Activated T-cell treated with anti-CD3 and anti-CD28 coated beads, Interleukin-2, amount 50 U/mL, for 24 hours (primary cell): ENCODE measurements at regions not wholly inside any gene's neighbourhood (a gene's known extent, or its start where the extent isn't known, plus 50 kb on each side); places are given as distances from the start of the nearest gene placed in this dataset.
A peak's percentile ranks its signal among the peaks of the same experiment; 100 is the strongest.

Source experiments
- DNase-seq: peaks from one replicate; pipeline ENCODE4 v3.0.0-alpha.2; 2020
- H3K27ac Mint-ChIP-seq: 2 replicates; pipeline ENCODE4 v1.8.0; 2020; ENCODE audit warnings: mild to moderate bottlenecking, mixed read lengths
- H3K27me3 Mint-ChIP-seq: 2 replicates; pipeline ENCODE4 v1.8.0; 2020; ENCODE audit warnings: mixed read lengths
- H3K36me3 Mint-ChIP-seq: 2 replicates; pipeline ENCODE4 v1.8.0; 2020; ENCODE audit warnings: low read depth, mixed read lengths
- H3K4me1 Mint-ChIP-seq: 2 replicates; pipeline ENCODE4 v1.8.0; 2020; ENCODE audit warnings: low read depth, mixed read lengths
- H3K4me3 Mint-ChIP-seq: 2 replicates; pipeline ENCODE4 v1.8.0; 2020; ENCODE audit warnings: mild to moderate bottlenecking, moderate library complexity, mixed read lengths
- H3K9me3 Mint-ChIP-seq: 2 replicates; pipeline ENCODE4 v1.8.0; 2020; ENCODE audit warnings: mixed read lengths

GRCh38 chr15:56868170-56868569 is 50.3 kb upstream of the TCF12 start:
- Mint-ChIP-seq H3K9me3 (no peaks in the 10 kb centered on the region), H3K4me1 (no peaks in the 10 kb centered on the region), H3K27me3 (no peaks in the 10 kb centered on the region), H3K36me3 (no peaks in the 10 kb centered on the region), H3K4me3 (no peak overlapping the region), H3K27ac (no peak overlapping the region)
- DNase-seq = no peak

DNA sequence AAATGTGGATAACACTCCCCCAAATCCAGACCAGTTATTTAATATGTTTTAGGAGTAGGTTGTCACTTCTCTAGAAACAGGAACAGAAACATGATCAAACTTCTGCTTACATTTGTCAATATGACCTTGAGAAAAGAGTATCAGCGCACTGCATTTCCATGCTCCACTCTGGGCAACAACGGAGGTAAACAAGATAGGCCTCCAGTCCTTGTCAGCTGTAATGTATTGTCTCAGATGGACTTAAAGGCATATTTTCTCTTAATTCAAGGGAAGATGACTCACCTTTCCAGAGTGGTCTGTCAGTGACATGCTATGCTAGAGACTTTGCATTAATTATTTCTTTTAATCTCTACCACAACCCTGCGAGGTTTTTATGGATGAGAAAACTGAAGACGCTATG is 51.6 kb upstream of the TCF12 start:
- Mint-ChIP-seq H3K4me3 (no peak overlapping the region), H3K27ac (no peak overlapping the region)
- no peak for DNase-seq

DNA sequence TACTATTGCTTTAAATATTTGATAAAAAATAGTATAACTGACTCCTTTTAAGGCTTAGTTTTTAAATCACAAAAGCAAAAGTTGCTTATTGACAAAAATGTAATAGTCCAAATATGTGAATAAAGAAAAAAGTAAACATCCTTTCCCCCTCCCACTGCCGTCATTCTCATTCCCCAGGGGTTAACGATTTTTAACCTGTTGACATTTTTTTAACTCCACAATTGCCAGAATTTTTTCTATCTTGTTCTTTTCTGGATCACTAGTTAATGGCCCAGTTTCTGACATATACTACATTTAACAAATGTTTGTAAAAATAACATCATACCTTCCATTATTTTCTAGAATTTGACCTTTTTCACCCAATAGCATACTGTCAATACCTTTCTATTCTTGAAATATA is 60.6 kb upstream of the TCF12 start:
- no peak for DNase-seq
- no peaks in the 10 kb centered on the region for H3K36me3 Mint-ChIP-seq
- no peaks in the 10 kb centered on the region for H3K4me1 Mint-ChIP-seq
- no peaks in the 10 kb centered on the region for H3K9me3 Mint-ChIP-seq
- H3K27me3 Mint-ChIP-seq = no peaks in the 10 kb centered on the region
- H3K4me3 Mint-ChIP-seq = no peak overlapping the region
- H3K27ac Mint-ChIP-seq = no peak overlapping the region

More for the DNA sequence above, 51.6 kb upstream of the TCF12 start:
- H3K27me3 Mint-ChIP-seq = no peaks in the 10 kb centered on the region
- H3K9me3 Mint-ChIP-seq = no peaks in the 10 kb centered on the region
- no peaks in the 10 kb centered on the region for H3K4me1 Mint-ChIP-seq
- no peaks in the 10 kb centered on the region for H3K36me3 Mint-ChIP-seq

DNA sequence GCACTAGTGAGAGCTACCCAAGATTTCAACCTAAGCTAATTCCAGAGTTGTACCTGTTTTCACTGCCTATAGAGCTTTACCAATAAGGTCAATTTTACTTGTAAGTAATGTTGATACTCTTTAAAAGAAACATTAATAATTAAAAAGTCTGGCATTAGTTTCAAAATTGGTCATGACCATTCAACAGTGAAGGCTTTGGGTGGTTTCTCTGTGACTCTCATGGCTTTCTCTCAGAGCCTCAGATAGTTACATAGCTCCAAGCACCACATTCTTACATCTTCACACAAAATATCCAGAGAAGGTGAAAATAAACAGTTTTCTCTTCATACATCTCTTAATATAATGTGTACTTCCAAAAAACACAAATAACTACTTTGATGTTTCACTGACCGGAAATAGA is 61.5 kb upstream of the TCF12 start:
- no peaks in the 10 kb centered on the region for H3K9me3 Mint-ChIP-seq
- no peaks in the 10 kb centered on the region for H3K36me3 Mint-ChIP-seq
- DNase-seq = no peak
- no peaks in the 10 kb centered on the region for H3K4me1 Mint-ChIP-seq
- H3K27me3 Mint-ChIP-seq = no peaks in the 10 kb centered on the region
- no peak overlapping the region for H3K27ac Mint-ChIP-seq
- H3K4me3 Mint-ChIP-seq = no peak overlapping the region

DNA sequence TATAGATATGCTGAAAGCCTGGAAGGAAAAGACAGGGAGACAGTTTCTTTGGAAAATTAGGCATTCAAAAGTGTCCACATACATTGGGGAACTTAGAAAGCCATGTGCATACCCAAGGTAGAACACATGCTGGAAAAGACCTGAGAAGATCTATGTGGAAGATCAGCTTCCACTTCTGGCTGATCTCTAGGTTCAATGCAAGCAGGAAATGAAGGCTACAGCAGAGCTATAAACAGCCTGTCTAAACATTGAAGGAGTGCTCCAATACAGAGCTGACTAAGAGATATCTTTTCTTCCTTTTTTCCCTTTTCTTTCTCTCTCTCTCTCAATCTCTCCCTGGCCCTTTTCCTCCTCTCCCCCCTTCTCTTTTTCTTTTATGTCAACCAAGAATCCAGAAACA is 73.6 kb upstream of the TCF12 start:
- Mint-ChIP-seq H3K9me3 (no peaks in the 10 kb centered on the region), H3K4me1 (no peaks in the 10 kb centered on the region), H3K27me3 (no peaks in the 10 kb centered on the region), H3K4me3 (no peak overlapping the region), H3K27ac (no peak overlapping the region), H3K36me3 (no peaks in the 10 kb centered on the region)
- no peak for DNase-seq

GRCh38 chr15:56844471-56844870 is 74.0 kb upstream of the TCF12 start:
- no peak for DNase-seq
- H3K27me3 Mint-ChIP-seq = no peaks in the 10 kb centered on the region
- no peaks in the 10 kb centered on the region for H3K4me1 Mint-ChIP-seq
- no peak overlapping the region for H3K4me3 Mint-ChIP-seq
- H3K27ac Mint-ChIP-seq = no peak overlapping the region
- H3K36me3 Mint-ChIP-seq = no peaks in the 10 kb centered on the region
- no peaks in the 10 kb centered on the region for H3K9me3 Mint-ChIP-seq

DNA sequence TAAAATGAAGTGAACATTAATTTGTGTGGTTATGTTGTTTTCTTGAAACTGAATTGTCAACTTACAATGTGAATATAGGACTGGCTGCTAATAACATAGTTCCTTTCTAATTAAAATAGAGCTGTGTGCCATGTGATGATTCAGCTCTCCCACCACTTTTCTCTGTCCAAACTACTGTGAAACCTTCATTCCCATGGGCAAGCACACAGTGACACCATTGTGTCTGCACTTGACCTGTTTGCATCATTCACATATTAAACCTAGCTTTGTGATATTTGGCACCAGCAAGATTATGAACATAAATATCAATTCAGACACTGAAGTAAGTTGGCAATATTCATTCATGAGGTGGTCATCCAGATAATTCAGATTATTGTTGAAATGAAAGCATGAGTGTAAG is 78.8 kb upstream of the TCF12 start:
- no peak for DNase-seq
- H3K9me3 Mint-ChIP-seq = no peaks in the 10 kb centered on the region
- no peaks in the 10 kb centered on the region for H3K27me3 Mint-ChIP-seq
- H3K4me3 Mint-ChIP-seq = no peak overlapping the region
- H3K4me1 Mint-ChIP-seq = no peaks in the 10 kb centered on the region
- no peaks in the 10 kb centered on the region for H3K36me3 Mint-ChIP-seq
- H3K27ac Mint-ChIP-seq = no peak overlapping the region

- Mint-ChIP-seq H3K4me1 (no peaks in the 10 kb centered on the region), H3K4me3 (no peak overlapping the region), H3K36me3 (no peaks in the 10 kb centered on the region), H3K9me3 (no peaks in the 10 kb centered on the region), H3K27ac (no peak overlapping the region), H3K27me3 (no peaks in the 10 kb centered on the region)
- no peak for DNase-seq
Observed at GRCh38 chr15:56839099-56839498, 79.3 kb upstream of the TCF12 start.

DNA sequence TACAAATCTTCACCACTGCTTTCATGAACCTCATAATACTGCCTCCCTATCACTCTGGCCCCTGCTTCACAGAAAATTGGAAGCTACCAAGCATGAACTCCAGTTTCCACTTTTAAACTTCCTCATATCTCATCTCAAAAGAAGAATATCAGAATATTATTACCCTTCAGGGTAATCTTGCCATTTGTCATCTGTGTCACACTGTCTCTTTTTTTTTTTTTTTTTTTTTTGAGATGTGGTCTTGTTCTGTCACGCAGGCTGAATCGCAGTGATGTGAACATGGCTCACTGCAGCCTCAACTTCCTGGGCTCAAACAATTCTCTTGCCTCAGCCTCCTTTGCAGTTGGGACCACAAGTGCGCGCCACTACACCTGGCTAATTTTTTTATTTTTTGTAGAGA is 80.4 kb upstream of the TCF12 start:
- H3K4me3 Mint-ChIP-seq = no peak overlapping the region
- H3K27ac Mint-ChIP-seq = no peak overlapping the region
- no peaks in the 10 kb centered on the region for H3K4me1 Mint-ChIP-seq
- DNase-seq = no peak
- H3K9me3 Mint-ChIP-seq = no peaks in the 10 kb centered on the region
- no peaks in the 10 kb centered on the region for H3K27me3 Mint-ChIP-seq
- H3K36me3 Mint-ChIP-seq = no peaks in the 10 kb centered on the region

DNA sequence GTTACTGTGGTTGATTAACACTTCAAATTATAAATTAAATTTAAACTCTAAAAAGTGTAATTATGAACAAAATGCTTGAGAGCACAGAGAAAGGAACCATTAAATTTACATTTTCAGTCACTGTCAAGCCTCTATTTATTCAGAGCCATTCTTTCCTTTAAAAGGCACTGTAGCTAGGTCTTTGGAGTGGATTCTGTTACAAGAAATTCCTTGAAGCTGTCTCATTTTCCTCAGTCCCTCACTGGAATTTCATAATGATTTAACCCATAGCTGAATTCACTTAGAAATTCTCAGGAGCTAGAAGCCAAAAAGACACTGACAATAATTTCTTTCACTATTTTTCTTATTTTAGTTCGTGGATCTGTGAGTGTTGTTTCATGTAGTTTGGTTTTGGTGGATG is 81.2 kb upstream of the TCF12 start:
- DNase-seq = no peak
- Mint-ChIP-seq H3K9me3 (no peaks in the 10 kb centered on the region), H3K4me1 (no peaks in the 10 kb centered on the region), H3K27ac (no peak overlapping the region), H3K4me3 (no peak overlapping the region), H3K27me3 (no peaks in the 10 kb centered on the region), H3K36me3 (no peaks in the 10 kb centered on the region)

DNA sequence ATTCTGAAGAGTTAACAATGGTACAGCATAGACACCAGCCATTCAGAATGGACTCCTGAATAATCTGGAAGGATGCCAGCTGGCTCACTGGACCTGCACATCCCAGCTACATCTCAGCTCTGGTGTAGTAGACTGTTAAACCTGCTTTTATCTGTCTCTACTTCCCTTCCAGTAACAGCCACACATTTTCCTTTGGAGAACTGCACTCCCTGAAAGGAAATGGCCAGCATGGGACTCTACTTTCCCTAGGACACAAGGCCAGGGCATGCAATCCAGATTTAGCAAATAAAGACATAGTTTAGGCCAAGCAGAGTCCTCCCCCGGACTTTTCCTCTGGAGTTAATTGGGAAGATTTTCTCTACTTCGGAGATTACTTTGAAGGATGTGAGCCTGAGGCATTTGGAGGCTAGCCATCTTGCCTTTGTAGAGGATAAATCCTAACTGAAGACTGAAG is 82.7 kb upstream of the TCF12 start:
- H3K4me3 Mint-ChIP-seq = no peak overlapping the region
- no peaks in the 10 kb centered on the region for H3K9me3 Mint-ChIP-seq
- H3K27ac Mint-ChIP-seq = no peak overlapping the region
- H3K36me3 Mint-ChIP-seq = no peaks in the 10 kb centered on the region
- DNase-seq = no peak
- no peaks in the 10 kb centered on the region for H3K27me3 Mint-ChIP-seq
- H3K4me1 Mint-ChIP-seq = no peaks in the 10 kb centered on the region

- no peak overlapping the region for H3K27ac Mint-ChIP-seq
- H3K4me3 Mint-ChIP-seq = no peak overlapping the region
- no peaks in the 10 kb centered on the region for H3K4me1 Mint-ChIP-seq
- no peaks in the 10 kb centered on the region for H3K36me3 Mint-ChIP-seq
- H3K27me3 Mint-ChIP-seq = no peaks in the 10 kb centered on the region
- H3K9me3 Mint-ChIP-seq = no peaks in the 10 kb centered on the region
- no peak for DNase-seq
Observed at GRCh38 chr15:56832125-56832524, 86.3 kb upstream of the TCF12 start.

GRCh38 chr15:56831467-56832005 is 86.9 kb upstream of the TCF12 start:
- Mint-ChIP-seq H3K27me3 (no peaks in the 10 kb centered on the region), H3K9me3 (no peaks in the 10 kb centered on the region), H3K4me1 (no peaks in the 10 kb centered on the region), H3K36me3 (no peaks in the 10 kb centered on the region), H3K4me3 (no peak overlapping the region), H3K27ac (no peak overlapping the region)
- no peak for DNase-seq

GRCh38 chr15:56824175-56824574 is 90.9 kb upstream of the ZNF280D start:
- no peak for DNase-seq
- H3K27ac Mint-ChIP-seq = no peak overlapping the region
- H3K4me1 Mint-ChIP-seq = no peaks in the 10 kb centered on the region
- no peaks in the 10 kb centered on the region for H3K27me3 Mint-ChIP-seq
- no peak overlapping the region for H3K4me3 Mint-ChIP-seq
- no peaks in the 10 kb centered on the region for H3K36me3 Mint-ChIP-seq
- no peaks in the 10 kb centered on the region for H3K9me3 Mint-ChIP-seq

- Mint-ChIP-seq H3K36me3 (no peaks in the 10 kb centered on the region), H3K4me3 (no peak overlapping the region), H3K9me3 (no peaks in the 10 kb centered on the region), H3K27ac (no peak overlapping the region), H3K4me1 (no peaks in the 10 kb centered on the region), H3K27me3 (no peaks in the 10 kb centered on the region)
- peak; percentile 66 for DNase-seq
Observed at GRCh38 chr15:56821721-56822425, 88.6 kb upstream of the ZNF280D start.

DNA sequence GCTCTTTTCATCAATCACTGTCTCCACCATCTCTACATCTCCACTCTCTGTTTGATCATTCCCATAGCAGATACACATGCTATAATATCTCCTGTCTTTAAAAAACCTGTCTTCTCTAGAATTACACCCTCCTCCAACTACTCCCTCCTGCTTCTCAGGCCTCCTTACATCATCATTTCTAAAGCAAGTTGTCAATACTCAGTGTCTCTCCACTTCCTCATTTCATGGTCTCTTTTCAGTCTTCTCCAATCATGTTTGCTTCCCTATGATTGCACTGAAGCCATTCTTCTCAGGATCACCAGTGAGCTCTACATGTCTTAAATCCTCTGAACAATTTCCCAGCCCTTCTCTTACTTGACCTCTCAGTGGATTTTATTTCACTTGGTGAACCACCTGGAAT is 87.0 kb upstream of the ZNF280D start:
- no peak for DNase-seq
- Mint-ChIP-seq H3K4me3 (no peak overlapping the region), H3K36me3 (no peaks in the 10 kb centered on the region), H3K4me1 (no peaks in the 10 kb centered on the region), H3K27me3 (no peaks in the 10 kb centered on the region), H3K27ac (no peak overlapping the region), H3K9me3 (no peaks in the 10 kb centered on the region)
